Upper lobe of left lung (tissue), 4 donors: ENCODE measurements at regions not wholly inside any gene's neighbourhood (a gene's known extent, or its start where the extent isn't known, plus 50 kb on each side); places are given as distances from the start of the nearest gene placed in this dataset.

ENCODE experiments used
- EP300 ChIP-seq, 4 donors: sonication (generic); formaldehyde crosslinking; IDR thresholded peaks; one replicate each; pipeline ENCODE4 v1.5.1; 2017; ENCODE audit warnings: antibody characterized with exemption in 4 of 4, control low read depth in 2 of 4
- POLR2A ChIP-seq, 4 donors: fragments of 450-650 bp; IDR thresholded peaks; one replicate each; pipeline ENCODE4 v1.5.1; 2016 to 2017; ENCODE audit warnings: antibody characterized with exemption in 4 of 4, mild to moderate bottlenecking in 2 of 4
- POLR2AphosphoS5 ChIP-seq, 2 donors: sonication (generic); formaldehyde crosslinking; IDR thresholded peaks; one replicate each; pipeline ENCODE4 v1.5.1; 2017; ENCODE audit warnings: antibody characterized with exemption in 2 of 2
- TF ChIP-seq, protein P1 (sequence below), 6 experiments: fragments of 450-650 bp in 4 of 6; fragments of 200-600 bp in 2 of 6; sonication (generic) in 2 of 6; IDR thresholded peaks; one replicate each; pipeline ENCODE4 v1.5.1; 2016 to 2019; ENCODE audit warnings: antibody characterized with exemption in 6 of 6

DNA sequence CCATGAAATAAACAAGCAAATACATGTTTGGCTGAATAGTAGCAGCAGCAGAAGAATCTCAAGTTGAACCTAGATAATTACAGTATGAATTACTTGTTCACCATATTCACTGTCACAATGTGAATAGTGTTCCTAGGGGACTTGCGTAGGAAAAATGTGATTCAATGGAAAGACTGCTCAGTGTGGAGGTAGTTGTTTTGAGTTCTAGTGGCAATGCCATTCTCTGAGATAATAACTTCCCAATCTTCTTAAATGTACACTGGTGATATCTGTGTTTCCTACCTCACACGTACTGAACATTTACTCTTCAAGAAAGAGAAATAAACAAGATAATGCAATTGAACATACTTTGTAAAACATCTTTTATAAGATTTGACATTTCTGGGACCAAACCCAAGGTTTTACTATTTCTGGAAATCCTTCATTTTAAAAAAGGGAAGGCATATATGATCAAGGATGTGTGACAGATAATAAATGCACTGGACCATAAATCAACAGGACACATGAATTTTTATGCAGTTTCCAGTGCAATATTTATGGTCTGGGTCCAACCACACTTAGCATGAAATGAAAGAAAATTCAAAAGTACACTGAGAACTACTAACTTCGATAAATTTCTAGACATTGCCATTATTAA is 598.3 kb upstream of the ZNF385D start:
- no peak for TF ChIP-seq POLR2A (IDR thresholded peaks at IDR 0.05)
- TF ChIP-seq POLR2AphosphoS5 (IDR thresholded peaks at IDR 0.05) = no peak
- TF ChIP-seq, protein P1, sequence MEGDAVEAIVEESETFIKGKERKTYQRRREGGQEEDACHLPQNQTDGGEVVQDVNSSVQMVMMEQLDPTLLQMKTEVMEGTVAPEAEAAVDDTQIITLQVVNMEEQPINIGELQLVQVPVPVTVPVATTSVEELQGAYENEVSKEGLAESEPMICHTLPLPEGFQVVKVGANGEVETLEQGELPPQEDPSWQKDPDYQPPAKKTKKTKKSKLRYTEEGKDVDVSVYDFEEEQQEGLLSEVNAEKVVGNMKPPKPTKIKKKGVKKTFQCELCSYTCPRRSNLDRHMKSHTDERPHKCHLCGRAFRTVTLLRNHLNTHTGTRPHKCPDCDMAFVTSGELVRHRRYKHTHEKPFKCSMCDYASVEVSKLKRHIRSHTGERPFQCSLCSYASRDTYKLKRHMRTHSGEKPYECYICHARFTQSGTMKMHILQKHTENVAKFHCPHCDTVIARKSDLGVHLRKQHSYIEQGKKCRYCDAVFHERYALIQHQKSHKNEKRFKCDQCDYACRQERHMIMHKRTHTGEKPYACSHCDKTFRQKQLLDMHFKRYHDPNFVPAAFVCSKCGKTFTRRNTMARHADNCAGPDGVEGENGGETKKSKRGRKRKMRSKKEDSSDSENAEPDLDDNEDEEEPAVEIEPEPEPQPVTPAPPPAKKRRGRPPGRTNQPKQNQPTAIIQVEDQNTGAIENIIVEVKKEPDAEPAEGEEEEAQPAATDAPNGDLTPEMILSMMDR (IDR thresholded peaks at IDR 0.05) = no peak
- no peak for TF ChIP-seq EP300 (IDR thresholded peaks at IDR 0.05)
